ENCODE measurements at regions not wholly inside any gene's neighbourhood (a gene's known extent, or its start where the extent isn't known, plus 50 kb on each side); places are given as distances from the start of the nearest gene placed in this dataset.

DNA sequence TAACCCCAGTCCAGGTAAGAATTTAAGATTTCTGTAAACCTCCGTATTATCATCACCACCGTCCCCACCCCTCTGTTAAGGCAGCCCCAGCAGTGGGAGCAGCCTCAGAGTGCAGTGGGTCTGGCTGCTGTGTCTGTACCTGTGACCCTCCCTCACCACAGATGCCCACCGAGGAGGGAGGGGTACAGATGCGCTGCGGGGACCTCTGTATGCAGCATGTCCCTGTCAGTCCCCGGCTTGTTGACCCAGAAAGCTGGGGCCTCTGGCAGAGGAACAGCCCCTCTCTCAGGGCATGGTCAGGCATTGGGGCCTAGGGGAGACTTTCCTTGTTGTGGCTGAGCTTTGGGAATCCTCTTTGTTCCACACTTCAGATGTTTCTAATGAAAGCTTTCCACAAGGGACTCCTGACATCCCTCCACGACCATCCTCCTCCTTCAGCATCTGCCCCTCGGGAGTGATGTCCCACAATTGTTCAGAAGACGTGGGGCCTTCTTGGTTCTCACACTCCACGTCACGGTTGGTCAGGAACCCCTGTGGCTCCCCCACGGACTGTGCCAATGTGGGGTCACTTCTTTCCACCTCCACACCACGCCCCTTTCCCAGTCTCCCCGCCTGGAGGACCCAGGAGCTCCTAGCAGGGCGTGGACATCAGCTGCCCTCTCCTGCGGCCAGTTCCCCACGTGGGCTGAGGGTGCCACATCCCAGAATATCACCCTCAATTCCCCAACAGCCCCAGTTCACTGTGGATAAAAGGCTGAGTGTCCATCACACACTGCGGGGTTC lies 384.2 kb upstream of the MYT1L start:
- Histone ChIP-seq H3K4me3 (replicated peaks in 1 of 2; ENCODE audit: low read depth in 1 of 2, low read length in 2 of 2) (no peak overlapping the region), H2AFZ (ENCODE audit: low read depth, low read length, poor library complexity, severe bottlenecking) (no peak overlapping the region), H3K36me3 (ENCODE audit: control insufficient read depth in 1 of 2, insufficient read depth in 2 of 2, low read length in 2 of 2) (no peaks in the 10 kb centered on the region), H3K9ac (ENCODE audit: low read length) (no peak overlapping the region), H3K27me3 (ENCODE audit: insufficient read depth, low read length) (peaks cover 56% of the 10 kb centered on the region), H3K9me3 (ENCODE audit: control insufficient read depth in 1 of 2, insufficient read depth in 1 of 2, low read depth in 1 of 2, low read length in 2 of 2) (no peaks in the 10 kb centered on the region), H4K20me1 (ENCODE audit: insufficient read depth) (no peaks in the 10 kb centered on the region), H3K79me2 (ENCODE audit: insufficient read depth, low read length) (no peaks in the 10 kb centered on the region), H3K9me2 (ENCODE audit: insufficient read depth) (no peaks in the 10 kb centered on the region), H3K4me2 (ENCODE audit: low read length) (no peak overlapping the region), H3K4me1 (ENCODE audit: control insufficient read depth in 1 of 2, insufficient read depth in 2 of 2, low read length in 2 of 2) (no peaks in the 10 kb centered on the region), H3K27ac (ENCODE audit: low read depth, low read length) (no peak overlapping the region)
- TF ChIP-seq CBX3 (IDR thresholded peaks at IDR 0.05; ENCODE audit: low read depth) = no peak
- no peak for TF ChIP-seq SRF (IDR thresholded peaks at IDR 0.05; ENCODE audit: low read depth)
- TF ChIP-seq EZH2 (IDR thresholded peaks at IDR 0.05) = no peak
- TF ChIP-seq YY1 (IDR thresholded peaks at IDR 0.05; ENCODE audit: extremely low read depth, insufficient replicate concordance, low read depth, low read length) = no peak
- TF ChIP-seq, protein P1, sequence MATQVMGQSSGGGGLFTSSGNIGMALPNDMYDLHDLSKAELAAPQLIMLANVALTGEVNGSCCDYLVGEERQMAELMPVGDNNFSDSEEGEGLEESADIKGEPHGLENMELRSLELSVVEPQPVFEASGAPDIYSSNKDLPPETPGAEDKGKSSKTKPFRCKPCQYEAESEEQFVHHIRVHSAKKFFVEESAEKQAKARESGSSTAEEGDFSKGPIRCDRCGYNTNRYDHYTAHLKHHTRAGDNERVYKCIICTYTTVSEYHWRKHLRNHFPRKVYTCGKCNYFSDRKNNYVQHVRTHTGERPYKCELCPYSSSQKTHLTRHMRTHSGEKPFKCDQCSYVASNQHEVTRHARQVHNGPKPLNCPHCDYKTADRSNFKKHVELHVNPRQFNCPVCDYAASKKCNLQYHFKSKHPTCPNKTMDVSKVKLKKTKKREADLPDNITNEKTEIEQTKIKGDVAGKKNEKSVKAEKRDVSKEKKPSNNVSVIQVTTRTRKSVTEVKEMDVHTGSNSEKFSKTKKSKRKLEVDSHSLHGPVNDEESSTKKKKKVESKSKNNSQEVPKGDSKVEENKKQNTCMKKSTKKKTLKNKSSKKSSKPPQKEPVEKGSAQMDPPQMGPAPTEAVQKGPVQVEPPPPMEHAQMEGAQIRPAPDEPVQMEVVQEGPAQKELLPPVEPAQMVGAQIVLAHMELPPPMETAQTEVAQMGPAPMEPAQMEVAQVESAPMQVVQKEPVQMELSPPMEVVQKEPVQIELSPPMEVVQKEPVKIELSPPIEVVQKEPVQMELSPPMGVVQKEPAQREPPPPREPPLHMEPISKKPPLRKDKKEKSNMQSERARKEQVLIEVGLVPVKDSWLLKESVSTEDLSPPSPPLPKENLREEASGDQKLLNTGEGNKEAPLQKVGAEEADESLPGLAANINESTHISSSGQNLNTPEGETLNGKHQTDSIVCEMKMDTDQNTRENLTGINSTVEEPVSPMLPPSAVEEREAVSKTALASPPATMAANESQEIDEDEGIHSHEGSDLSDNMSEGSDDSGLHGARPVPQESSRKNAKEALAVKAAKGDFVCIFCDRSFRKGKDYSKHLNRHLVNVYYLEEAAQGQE (IDR thresholded peaks at IDR 0.05; ENCODE audit: low read depth) = no peak
- TF ChIP-seq, protein P2, sequence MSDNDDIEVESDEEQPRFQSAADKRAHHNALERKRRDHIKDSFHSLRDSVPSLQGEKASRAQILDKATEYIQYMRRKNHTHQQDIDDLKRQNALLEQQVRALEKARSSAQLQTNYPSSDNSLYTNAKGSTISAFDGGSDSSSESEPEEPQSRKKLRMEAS (IDR thresholded peaks at IDR 0.05) = no peak
- no peak for TF ChIP-seq POLR2A (IDR thresholded peaks at IDR 0.05; ENCODE audit: borderline replicate concordance, extremely low read depth, insufficient read depth, insufficient read length)
- TF ChIP-seq SIN3A (IDR thresholded peaks at IDR 0.05; ENCODE audit: low read depth) = no peak
- TF ChIP-seq, protein P3, sequence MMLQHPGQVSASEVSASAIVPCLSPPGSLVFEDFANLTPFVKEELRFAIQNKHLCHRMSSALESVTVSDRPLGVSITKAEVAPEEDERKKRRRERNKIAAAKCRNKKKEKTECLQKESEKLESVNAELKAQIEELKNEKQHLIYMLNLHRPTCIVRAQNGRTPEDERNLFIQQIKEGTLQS (IDR thresholded peaks at IDR 0.05) = no peak
- TF ChIP-seq POLR2AphosphoS5 (IDR thresholded peaks at IDR 0.05; ENCODE audit: low read depth, low read length) = no peak
- TF ChIP-seq TCF7L2 (IDR thresholded peaks at IDR 0.05; ENCODE audit: borderline replicate concordance, extremely low read depth, insufficient read depth, insufficient read length) = no peak
- no peak for TF ChIP-seq EZH2phosphoT487 (IDR thresholded peaks at IDR 0.05; ENCODE audit: borderline replicate concordance)
- no peak for TF ChIP-seq CEBPB (IDR thresholded peaks at IDR 0.05; ENCODE audit: low read depth)
- no peak for TF ChIP-seq RAD21 (IDR thresholded peaks at IDR 0.05; ENCODE audit: low read depth)
- CTCF ChIA-PET = no interaction called here
- DNase-seq (ENCODE audit: low read depth, low spot score) = no peak
- no peak for ATAC-seq
- RAD21 ChIA-PET (ENCODE audit: low non-redundant PET in 1 of 2, low total read pairs in 2 of 2, uncharacterized antibody in 2 of 2, unreplicated experiment in 2 of 2) = no interaction called here
- intact Hi-C loops (cut with micrococcal nuclease) = no loop called here
- POLR2A ChIA-PET = no interaction called here
- no TSS peak for BruUV-seq (replicated peaks)

Measured in HCT116 (cell line).